ENCODE measurements at regions not wholly inside any gene's neighbourhood (a gene's known extent, or its start where the extent isn't known, plus 50 kb on each side); places are given as distances from the start of the nearest gene placed in this dataset.

DNA sequence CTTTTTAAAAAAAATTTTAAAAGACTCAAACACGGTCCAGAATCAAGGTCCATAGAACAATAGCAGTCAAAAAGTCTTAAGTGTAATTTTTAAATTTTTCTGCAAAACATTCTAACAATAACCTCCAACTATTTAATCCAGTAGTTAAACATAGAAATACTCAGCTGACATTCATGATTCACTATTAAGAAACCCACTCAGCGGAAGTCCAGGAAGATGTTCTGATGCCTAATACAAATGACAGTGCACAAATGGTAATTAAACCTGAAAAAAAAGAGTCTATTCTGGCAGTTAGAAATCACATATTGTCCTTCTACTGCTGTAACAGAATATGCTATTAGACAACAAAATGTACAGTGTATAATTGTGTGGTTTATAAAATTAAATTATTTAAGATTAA, 128.2 kb upstream of the BMP5 start (continued):
- TF ChIP-seq RXRA (IDR thresholded peaks at IDR 0.05; ENCODE audit: borderline replicate concordance, low read depth) (no peak), CHD2 (IDR thresholded peaks at IDR 0.05; ENCODE audit: low read length, partially characterized antibody) (no peak), JUND (IDR thresholded peaks at IDR 0.05) (no peak), RFX5 (IDR thresholded peaks at IDR 0.05; ENCODE audit: low read length) (no peak), YY1 (IDR thresholded peaks at IDR 0.05; ENCODE audit: low read depth) (no peak), POLR2AphosphoS5 (IDR thresholded peaks at IDR 0.05; ENCODE audit: low read depth, low read length) (no peak), FOXM1 (IDR thresholded peaks at IDR 0.05; ENCODE audit: low read depth) (no peak)

DNA sequence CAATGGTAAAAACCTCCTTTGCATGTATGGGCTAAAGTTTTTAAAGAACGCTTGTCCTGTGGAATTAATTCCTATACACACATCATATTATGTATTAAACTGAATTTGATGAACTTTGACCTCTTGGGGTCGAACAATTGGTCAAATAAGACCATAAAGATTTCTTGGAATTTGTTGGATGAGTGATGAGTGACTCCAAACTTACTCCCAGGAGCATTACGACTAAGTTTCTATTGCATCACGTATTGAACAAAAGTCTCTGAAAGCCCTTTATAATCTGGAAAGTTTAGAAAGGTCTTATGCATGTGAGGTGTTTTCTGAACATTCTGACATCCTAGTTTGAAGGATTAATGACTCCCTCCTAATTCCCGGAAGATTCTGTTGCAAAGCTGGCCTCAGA, 126.9 kb upstream of the BMP5 start:
- no peaks in the 10 kb centered on the region for H3K9me3 ChIP-seq

DNA sequence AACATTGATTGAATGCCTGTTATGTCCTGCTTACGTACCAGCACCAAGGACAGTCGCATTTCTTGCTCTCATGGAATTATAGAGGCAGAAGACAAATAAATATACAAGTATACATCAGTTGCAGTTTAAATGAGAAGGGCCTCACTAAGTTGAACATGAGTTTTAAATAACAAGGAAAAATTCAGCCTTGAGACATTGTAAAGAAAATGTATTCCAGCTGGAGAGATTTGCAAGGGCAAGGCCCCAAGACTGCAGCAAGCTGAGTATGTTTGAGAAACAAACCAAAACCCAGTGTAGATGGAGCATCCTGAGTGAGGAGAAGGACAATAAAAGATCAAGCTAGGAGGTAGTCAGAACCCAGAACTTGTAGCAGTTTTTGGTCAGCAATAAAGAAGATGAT, 123.2 kb upstream of the BMP5 start:
- no peaks in the 10 kb centered on the region for H3K4me1 ChIP-seq (ENCODE audit: control insufficient read depth in 1 of 2, insufficient read depth in 2 of 2, low read depth in 1 of 2, low read length in 1 of 2)
- no peak overlapping the region for H2AFZ ChIP-seq (ENCODE audit: low read depth)
- ChIA-PET POLR2A (no interaction called here), CTCF (interaction anchor here (0.7 kb wide), 1 partner anchor 292 kb away, joined by 3 read pairs; no protein-coding TSS in a partner anchor)
- H3K36me3 ChIP-seq (replicated peaks in 1 of 2; ENCODE audit: control insufficient read depth in 1 of 2, insufficient read depth in 2 of 2, low read length in 1 of 2) = no peaks in the 10 kb centered on the region
- no peak overlapping the region for H3K27ac ChIP-seq (ENCODE audit: low read depth in 2 of 2, low read length in 1 of 2)
- H3K9me3 ChIP-seq = no peaks in the 10 kb centered on the region
- no peaks in the 10 kb centered on the region for H3F3A ChIP-seq (replicated peaks; ENCODE audit: insufficient read depth)
- DNase-seq = no peak
- no peaks in the 10 kb centered on the region for H3K79me2 ChIP-seq (ENCODE audit: insufficient read depth)
- no peak for TF ChIP-seq TEAD4 (IDR thresholded peaks at IDR 0.05; ENCODE audit: borderline replicate concordance, insufficient read depth)
- WGBS (ENCODE audit: low lambda C conversion rate) = 39% methylated on average over 2 of the region's 2 CpGs
- no peak overlapping the region for H3K4me3 ChIP-seq (ENCODE audit: low read depth in 2 of 2, low read length in 1 of 2)
- H4K20me1 ChIP-seq (ENCODE audit: insufficient read depth) = no peaks in the 10 kb centered on the region
- no peak overlapping the region for H3K9ac ChIP-seq
- H3K4me2 ChIP-seq = no peak overlapping the region
- no peaks in the 10 kb centered on the region for H3K9me2 ChIP-seq
- no peaks in the 10 kb centered on the region for H3K27me3 ChIP-seq (ENCODE audit: insufficient read depth)

More for the DNA sequence above, 126.9 kb upstream of the BMP5 start:
- Histone ChIP-seq H3F3A (replicated peaks; ENCODE audit: insufficient read depth) (no peaks in the 10 kb centered on the region), H3K4me2 (no peak overlapping the region), H3K9me2 (no peaks in the 10 kb centered on the region), H3K36me3 (replicated peaks in 1 of 2; ENCODE audit: control insufficient read depth in 1 of 2, insufficient read depth in 2 of 2, low read length in 1 of 2) (no peaks in the 10 kb centered on the region), H3K79me2 (ENCODE audit: insufficient read depth) (no peaks in the 10 kb centered on the region), H3K4me1 (ENCODE audit: control insufficient read depth in 1 of 2, insufficient read depth in 2 of 2, low read depth in 1 of 2, low read length in 1 of 2) (no peaks in the 10 kb centered on the region), H3K9ac (no peak overlapping the region), H3K27me3 (ENCODE audit: insufficient read depth) (no peaks in the 10 kb centered on the region), H4K20me1 (ENCODE audit: insufficient read depth) (no peaks in the 10 kb centered on the region), H2AFZ (ENCODE audit: low read depth) (no peak overlapping the region), H3K4me3 (ENCODE audit: low read depth in 2 of 2, low read length in 1 of 2) (no peak overlapping the region), H3K27ac (ENCODE audit: low read depth in 2 of 2, low read length in 1 of 2) (no peak overlapping the region)
- WGBS (ENCODE audit: low lambda C conversion rate) = 39% methylated on average over 5 of the region's 5 CpGs
- no peak for DNase-seq
- no peak for TF ChIP-seq EZH2phosphoT487 (IDR thresholded peaks at IDR 0.05; ENCODE audit: borderline replicate concordance, low read depth)
- ChIA-PET CTCF (interaction anchor here (0.6 kb wide), 1 partner anchor 592 kb away, joined by 3 read pairs; no protein-coding TSS in a partner anchor), POLR2A (no interaction called here)

DNA sequence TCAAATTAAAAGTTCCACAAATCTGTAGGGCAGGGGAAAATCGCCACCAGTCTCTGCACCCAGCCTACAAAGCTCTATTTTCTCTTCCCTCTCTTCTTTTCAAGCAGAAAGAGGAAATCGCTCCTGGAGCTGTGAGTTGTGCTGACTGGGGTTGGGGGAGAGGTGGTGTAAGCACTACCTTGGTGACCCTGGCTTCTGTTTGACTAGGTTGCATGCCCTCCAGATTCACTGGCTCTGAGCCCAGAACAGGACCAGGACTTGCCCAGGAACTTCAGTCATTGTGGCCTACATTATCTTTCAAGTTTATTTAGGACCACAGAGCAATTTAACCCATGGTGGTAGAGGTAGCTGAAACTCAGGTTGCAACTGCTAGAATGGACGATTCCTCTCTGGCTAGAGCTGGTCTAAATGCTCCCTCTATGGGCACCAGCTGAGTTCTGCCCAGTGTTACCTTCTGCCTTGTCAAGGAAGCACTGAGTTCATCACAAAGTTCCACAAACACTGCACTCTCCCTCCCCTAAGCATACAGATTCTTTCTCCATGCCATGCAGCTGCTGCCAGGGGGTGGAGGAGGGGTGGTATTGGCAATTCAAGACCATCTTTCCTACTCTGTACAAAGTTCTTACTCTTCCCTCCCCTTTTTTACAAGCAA, 122.0 kb upstream of the BMP5 start:
- ChIA-PET POLR2A (no interaction called here), CTCF (interaction anchor here (1.5 kb wide), 1 partner anchor 295 kb away, joined by 8 read pairs; no protein-coding TSS in a partner anchor)
- Histone ChIP-seq H3K4me2 (no peak overlapping the region), H3K4me3 (ENCODE audit: low read depth in 2 of 2, low read length in 1 of 2) (no peak overlapping the region), H4K20me1 (ENCODE audit: insufficient read depth) (no peaks in the 10 kb centered on the region), H3K79me2 (ENCODE audit: insufficient read depth) (no peaks in the 10 kb centered on the region), H3K9me3 (no peaks in the 10 kb centered on the region), H3K36me3 (replicated peaks in 1 of 2; ENCODE audit: control insufficient read depth in 1 of 2, insufficient read depth in 2 of 2, low read length in 1 of 2) (no peaks in the 10 kb centered on the region), H2AFZ (ENCODE audit: low read depth) (no peak overlapping the region), H3K9ac (no peak overlapping the region), H3K27me3 (ENCODE audit: insufficient read depth) (no peaks in the 10 kb centered on the region), H3K27ac (ENCODE audit: low read depth in 2 of 2, low read length in 1 of 2) (no peak overlapping the region), H3K4me1 (ENCODE audit: control insufficient read depth in 1 of 2, insufficient read depth in 2 of 2, low read depth in 1 of 2, low read length in 1 of 2) (no peaks in the 10 kb centered on the region), H3F3A (replicated peaks; ENCODE audit: insufficient read depth) (no peaks in the 10 kb centered on the region), H3K9me2 (no peaks in the 10 kb centered on the region)
- no peak for TF ChIP-seq NFIC (IDR thresholded peaks at IDR 0.05; ENCODE audit: borderline replicate concordance)
- TF ChIP-seq FOXJ3 (CRISPR knock-in tag; IDR thresholded peaks at IDR 0.05) = no peak
- TF ChIP-seq, protein P1, sequence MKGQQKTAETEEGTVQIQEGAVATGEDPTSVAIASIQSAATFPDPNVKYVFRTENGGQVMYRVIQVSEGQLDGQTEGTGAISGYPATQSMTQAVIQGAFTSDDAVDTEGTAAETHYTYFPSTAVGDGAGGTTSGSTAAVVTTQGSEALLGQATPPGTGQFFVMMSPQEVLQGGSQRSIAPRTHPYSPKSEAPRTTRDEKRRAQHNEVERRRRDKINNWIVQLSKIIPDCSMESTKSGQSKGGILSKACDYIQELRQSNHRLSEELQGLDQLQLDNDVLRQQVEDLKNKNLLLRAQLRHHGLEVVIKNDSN (IDR thresholded peaks at IDR 0.05; ENCODE audit: borderline replicate concordance, low read depth) = no peak
- TF ChIP-seq, protein P2, sequence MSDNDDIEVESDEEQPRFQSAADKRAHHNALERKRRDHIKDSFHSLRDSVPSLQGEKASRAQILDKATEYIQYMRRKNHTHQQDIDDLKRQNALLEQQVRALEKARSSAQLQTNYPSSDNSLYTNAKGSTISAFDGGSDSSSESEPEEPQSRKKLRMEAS (IDR thresholded peaks at IDR 0.05; ENCODE audit: low read depth) = no peak
- TF ChIP-seq NRF1 (IDR thresholded peaks at IDR 0.05; ENCODE audit: low read depth, low read length) = no peak
- no peak for TF ChIP-seq FOSL2 (IDR thresholded peaks at IDR 0.05; ENCODE audit: borderline replicate concordance, low read depth)
- TF ChIP-seq TAF1 (IDR thresholded peaks at IDR 0.05; ENCODE audit: borderline replicate concordance, low read depth, low read length) = no peak
- TF ChIP-seq RXRA (IDR thresholded peaks at IDR 0.05; ENCODE audit: borderline replicate concordance, low read depth) = no peak
- no peak for TF ChIP-seq YY1 (IDR thresholded peaks at IDR 0.05; ENCODE audit: low read depth)
- no peak for TF ChIP-seq POLR2AphosphoS5 (IDR thresholded peaks at IDR 0.05; ENCODE audit: low read depth, low read length)
- TF ChIP-seq RFX5 (IDR thresholded peaks at IDR 0.05; ENCODE audit: low read length) = no peak
- TF ChIP-seq, protein P3, sequence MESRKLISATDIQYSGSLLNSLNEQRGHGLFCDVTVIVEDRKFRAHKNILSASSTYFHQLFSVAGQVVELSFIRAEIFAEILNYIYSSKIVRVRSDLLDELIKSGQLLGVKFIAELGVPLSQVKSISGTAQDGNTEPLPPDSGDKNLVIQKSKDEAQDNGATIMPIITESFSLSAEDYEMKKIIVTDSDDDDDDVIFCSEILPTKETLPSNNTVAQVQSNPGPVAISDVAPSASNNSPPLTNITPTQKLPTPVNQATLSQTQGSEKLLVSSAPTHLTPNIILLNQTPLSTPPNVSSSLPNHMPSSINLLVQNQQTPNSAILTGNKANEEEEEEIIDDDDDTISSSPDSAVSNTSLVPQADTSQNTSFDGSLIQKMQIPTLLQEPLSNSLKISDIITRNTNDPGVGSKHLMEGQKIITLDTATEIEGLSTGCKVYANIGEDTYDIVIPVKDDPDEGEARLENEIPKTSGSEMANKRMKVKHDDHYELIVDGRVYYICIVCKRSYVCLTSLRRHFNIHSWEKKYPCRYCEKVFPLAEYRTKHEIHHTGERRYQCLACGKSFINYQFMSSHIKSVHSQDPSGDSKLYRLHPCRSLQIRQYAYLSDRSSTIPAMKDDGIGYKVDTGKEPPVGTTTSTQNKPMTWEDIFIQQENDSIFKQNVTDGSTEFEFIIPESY (IDR thresholded peaks at IDR 0.05; ENCODE audit: borderline replicate concordance, low read depth) = no peak
- DNase-seq = no peak
- WGBS (ENCODE audit: low lambda C conversion rate) = 40% methylated on average over 3 of the region's 3 CpGs
